Neural progenitor cell (in vitro differentiated cells): ENCODE measurements at regions not wholly inside any gene's neighbourhood (a gene's known extent, or its start where the extent isn't known, plus 50 kb on each side); places are given as distances from the start of the nearest gene placed in this dataset.

Experiments used
- DNase-seq: peaks from one replicate; pipeline ENCODE4 v3.0.0-alpha.2; 2016; ENCODE audit warnings: low spot score
- H2AFZ ChIP-seq: fragments of 200-600 bp; sonication (generic); replicated peaks from 2 replicates; pipeline ENCODE4 v1.6.1; 2016; ENCODE audit warnings: antibody characterized with exemption
- H3F3A ChIP-seq: fragments of 200-600 bp; sonication (generic); 2 replicates; pipeline ENCODE4 v1.6.1; 2016; ENCODE audit warnings: antibody characterized with exemption, low read depth
- H3K27ac ChIP-seq: fragments of 200-600 bp; sonication (generic); 2 replicates; pipeline ENCODE4 v1.5.1; 2016; ENCODE audit warnings: mild to moderate bottlenecking
- H3K27me3 ChIP-seq: fragments of 200-600 bp; sonication (generic); 2 replicates; pipeline ENCODE4 v1.6.1; 2016; ENCODE audit warnings: mild to moderate bottlenecking, moderate library complexity
- H3K36me3 ChIP-seq: fragments of 200-600 bp; sonication (generic); 2 replicates; pipeline ENCODE4 v1.5.1; 2016
- H3K4me1 ChIP-seq: fragments of 200-600 bp; sonication (generic); 2 replicates; pipeline ENCODE4 v1.6.1; 2016; ENCODE audit warnings: mixed run types
- H3K4me2 ChIP-seq: fragments of 200-600 bp; sonication (generic); 2 replicates; pipeline ENCODE4 v1.6.1; 2016
- H3K4me3 ChIP-seq: fragments of 200-600 bp; sonication (generic); 2 replicates; pipeline ENCODE4 v1.5.1; 2016
- H3K79me2 ChIP-seq: fragments of 200-600 bp; sonication (generic); 2 replicates; pipeline ENCODE4 v1.6.1; 2016; ENCODE audit warnings: low read depth
- H3K9ac ChIP-seq: fragments of 200-600 bp; sonication (generic); 2 replicates; pipeline ENCODE4 v1.6.1; 2016
- H3K9me3 ChIP-seq: fragments of 200-600 bp; sonication (generic); 2 replicates; pipeline ENCODE4 v1.5.1; 2016; ENCODE audit warnings: low read depth
- H4K20me1 ChIP-seq: fragments of 200-600 bp; sonication (generic); 2 replicates; pipeline ENCODE4 v1.6.1; 2016; ENCODE audit warnings: low read depth
- H3K27ac Mint-ChIP-seq: 3 replicates; pipeline ENCODE4 v1.8.0; 2021; ENCODE audit warnings: mixed read lengths
- H3K27me3 Mint-ChIP-seq: 2 replicates; pipeline ENCODE4 v1.8.0; 2022; ENCODE audit warnings: low read depth, mild to moderate bottlenecking, inconsistent platforms, moderate library complexity, mixed read lengths; ENCODE audit not compliant: insufficient read depth
- H3K36me3 Mint-ChIP-seq: 3 replicates; pipeline ENCODE4 v1.8.0; 2021; ENCODE audit warnings: mixed read lengths
- H3K4me1 Mint-ChIP-seq: 3 replicates; pipeline ENCODE4 v1.8.0; 2021; ENCODE audit warnings: mixed read lengths
- H3K4me3 Mint-ChIP-seq: 3 replicates; pipeline ENCODE4 v1.8.0; 2021; ENCODE audit warnings: mild to moderate bottlenecking, moderate library complexity, mixed read lengths
- H3K9me3 Mint-ChIP-seq: 3 replicates; pipeline ENCODE4 v1.8.0; 2020; ENCODE audit warnings: mixed read lengths
- CTCF ChIP-seq: fragments of 200-600 bp; sonication (generic); IDR thresholded peaks from 2 replicates; pipeline ENCODE4 v1.5.1; 2017; ENCODE audit warnings: antibody characterized with exemption, mild to moderate bottlenecking
- EZH2 ChIP-seq: fragments of 200-600 bp; sonication (generic); IDR thresholded peaks from 2 replicates; pipeline ENCODE4 v1.6.1; 2017; ENCODE audit warnings: antibody characterized with exemption, mild to moderate bottlenecking, moderate library complexity
- EZH2phosphoT487 ChIP-seq: fragments of 200-600 bp; sonication (generic); IDR thresholded peaks from 2 replicates; pipeline ENCODE4 v1.6.1; 2017; ENCODE audit warnings: antibody characterized with exemption

GRCh38 chr1:214124281-214124805 lies 136.6 kb downstream of the PROX1 start:
- H3K36me3 Mint-ChIP-seq, result no peaks in the 10 kb centered on the region
- H3F3A ChIP-seq, result no peaks in the 10 kb centered on the region
- no peak for DNase-seq
- H3K4me1 ChIP-seq, result peaks cover 7% of the 10 kb centered on the region
- no peaks in the 10 kb centered on the region for H3K79me2 ChIP-seq
- H3K27me3 ChIP-seq, result no peaks in the 10 kb centered on the region
- no peaks in the 10 kb centered on the region for H4K20me1 ChIP-seq
- no peak for TF ChIP-seq EZH2phosphoT487
- H3K4me3 ChIP-seq, result no peak overlapping the region
- no peaks in the 10 kb centered on the region for H3K9me3 ChIP-seq
- H3K9me3 Mint-ChIP-seq, result no peaks in the 10 kb centered on the region
- peak overlapping the region; percentile 61 for H3K27ac Mint-ChIP-seq
- no peak overlapping the region for H3K9ac ChIP-seq
- no peaks in the 10 kb centered on the region for H3K36me3 ChIP-seq
- peaks cover 11% of the 10 kb centered on the region for H3K27me3 Mint-ChIP-seq
- no peak overlapping the region for H2AFZ ChIP-seq
- no peak overlapping the region for H3K4me2 ChIP-seq
- no peak overlapping the region for H3K27ac ChIP-seq
- H3K4me3 Mint-ChIP-seq, result no peak overlapping the region
- peaks cover 24% of the 10 kb centered on the region for H3K4me1 Mint-ChIP-seq

DNA sequence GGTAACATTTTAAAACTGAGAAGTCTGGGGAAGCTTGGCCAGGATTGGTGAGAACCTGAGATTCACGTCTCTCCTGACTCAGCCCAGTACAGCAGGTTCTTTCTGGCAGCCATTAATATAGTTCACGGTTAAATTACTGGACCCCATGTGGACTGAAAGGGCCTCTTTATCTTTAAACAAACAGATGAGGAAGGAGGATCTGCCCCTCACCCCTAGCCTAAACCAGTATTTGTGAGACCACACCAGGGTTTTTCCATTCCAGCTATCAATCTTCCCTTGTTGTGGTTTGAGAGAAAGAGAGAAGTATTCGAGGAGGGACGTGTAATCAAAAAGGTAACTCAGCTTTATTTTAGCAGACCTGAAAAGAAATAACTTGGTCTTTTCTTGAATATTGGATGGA lies 137.1 kb downstream of the PROX1 start:
- TF ChIP-seq CTCF (no peak), EZH2 (no peak), EZH2phosphoT487 (no peak)
- Histone ChIP-seq H3K4me1 (peaks cover 7% of the 10 kb centered on the region), H3K9me3 (no peaks in the 10 kb centered on the region), H3K27me3 (no peaks in the 10 kb centered on the region), H3K4me2 (no peak overlapping the region), H4K20me1 (no peaks in the 10 kb centered on the region), H3K9ac (no peak overlapping the region), H3K4me3 (no peak overlapping the region), H3F3A (no peaks in the 10 kb centered on the region), H3K27ac (no peak overlapping the region), H3K36me3 (no peaks in the 10 kb centered on the region), H2AFZ (no peak overlapping the region), H3K79me2 (no peaks in the 10 kb centered on the region)
- H3K27me3 Mint-ChIP-seq, result peaks cover 8% of the 10 kb centered on the region
- H3K27ac Mint-ChIP-seq, result no peak overlapping the region
- H3K36me3 Mint-ChIP-seq, result no peaks in the 10 kb centered on the region
- no peak overlapping the region for H3K4me3 Mint-ChIP-seq
- no peaks in the 10 kb centered on the region for H3K9me3 Mint-ChIP-seq
- peaks cover 24% of the 10 kb centered on the region for H3K4me1 Mint-ChIP-seq
- DNase-seq, result no peak

- Histone ChIP-seq H3K4me3 (no peak overlapping the region), H3K79me2 (no peaks in the 10 kb centered on the region), H3K4me1 (peaks cover 7% of the 10 kb centered on the region), H4K20me1 (no peaks in the 10 kb centered on the region), H3F3A (no peaks in the 10 kb centered on the region), H3K36me3 (no peaks in the 10 kb centered on the region), H3K4me2 (no peak overlapping the region), H3K9me3 (no peaks in the 10 kb centered on the region), H3K27ac (no peak overlapping the region), H3K27me3 (no peaks in the 10 kb centered on the region), H3K9ac (no peak overlapping the region), H2AFZ (no peak overlapping the region)
- Mint-ChIP-seq H3K36me3 (no peaks in the 10 kb centered on the region), H3K27ac (no peak overlapping the region), H3K27me3 (peaks cover 8% of the 10 kb centered on the region), H3K9me3 (no peaks in the 10 kb centered on the region), H3K4me3 (no peak overlapping the region), H3K4me1 (peaks cover 24% of the 10 kb centered on the region)
- TF ChIP-seq EZH2phosphoT487, result no peak
- TF ChIP-seq CTCF, result no peak
- TF ChIP-seq EZH2, result no peak
- no peak for DNase-seq
These were observed 138.0 kb downstream of the PROX1 start for GRCh38 chr1:214125819-214126218.

DNA sequence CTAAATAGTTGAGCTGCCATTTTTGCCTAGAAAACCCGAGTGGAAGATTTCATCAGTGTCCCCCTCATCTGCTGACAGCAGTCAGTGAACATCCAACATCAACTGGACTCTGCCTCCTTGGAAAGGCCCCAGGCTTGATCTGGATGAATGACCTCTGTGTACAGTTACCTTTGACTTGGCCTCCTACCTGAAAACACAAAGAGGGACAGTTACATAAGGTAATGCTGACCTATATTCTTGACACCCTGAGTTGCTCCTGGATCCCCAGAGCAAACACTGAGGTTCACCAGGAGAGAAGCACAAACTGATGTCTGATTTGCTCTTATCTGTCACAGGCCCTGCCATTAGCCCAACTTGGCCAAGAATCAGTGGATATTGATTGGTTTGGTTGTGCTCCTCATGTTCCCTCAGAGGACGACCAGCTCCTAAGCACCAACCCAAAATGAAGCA lies 138.9 kb downstream of the PROX1 start:
- peaks cover 24% of the 10 kb centered on the region for H3K4me1 Mint-ChIP-seq
- Histone ChIP-seq H3K27me3 (no peaks in the 10 kb centered on the region), H2AFZ (no peak overlapping the region), H3K79me2 (no peaks in the 10 kb centered on the region), H3K27ac (no peak overlapping the region), H3K4me3 (no peak overlapping the region), H3K36me3 (no peaks in the 10 kb centered on the region), H3K9ac (no peak overlapping the region), H4K20me1 (no peaks in the 10 kb centered on the region), H3K9me3 (no peaks in the 10 kb centered on the region), H3K4me1 (peaks cover 3% of the 10 kb centered on the region), H3K4me2 (no peak overlapping the region), H3F3A (no peaks in the 10 kb centered on the region)
- no peaks in the 10 kb centered on the region for H3K9me3 Mint-ChIP-seq
- peaks cover 8% of the 10 kb centered on the region for H3K27me3 Mint-ChIP-seq
- no peaks in the 10 kb centered on the region for H3K36me3 Mint-ChIP-seq
- no peak overlapping the region for H3K4me3 Mint-ChIP-seq
- no peak for DNase-seq
- no peak for TF ChIP-seq CTCF
- TF ChIP-seq EZH2, result no peak
- no peak for TF ChIP-seq EZH2phosphoT487
- no peak overlapping the region for H3K27ac Mint-ChIP-seq
